C4-2B (cell line): ENCODE measurements at regions not wholly inside any gene's neighbourhood (a gene's known extent, or its start where the extent isn't known, plus 50 kb on each side); places are given as distances from the start of the nearest gene placed in this dataset.

Experiments
- ZFX ChIP-seq: fragments of 450-650 bp; IDR thresholded peaks from 2 replicates; pipeline ENCODE4 v1.6.1; 2017
- TF ChIP-seq, protein P1 (sequence below): fragments of 450-650 bp; conservative IDR thresholded peaks from 2 replicates; pipeline ENCODE4 v1.5.1; 2017; ENCODE audit warnings: mild to moderate bottlenecking

DNA sequence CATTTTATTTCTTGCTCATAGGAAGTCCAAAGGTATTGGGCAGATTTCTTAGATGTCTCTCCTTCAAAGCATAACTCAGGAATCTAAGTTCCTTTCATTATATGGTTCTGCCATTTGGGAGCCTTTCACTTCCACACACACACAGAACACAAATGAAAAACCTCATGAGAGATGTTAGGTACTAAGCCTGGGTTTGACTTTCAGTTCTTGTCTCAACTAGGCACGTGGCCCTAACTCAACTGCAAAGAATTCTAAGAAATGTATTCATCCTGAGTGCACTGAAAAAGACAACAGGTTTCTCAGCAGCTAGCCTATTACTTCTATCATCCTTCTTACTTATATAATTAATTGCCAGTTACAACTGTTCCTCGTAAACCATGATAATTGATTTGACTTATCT is 190.0 kb upstream of the SAMSN1 start:
- TF ChIP-seq, protein P1, sequence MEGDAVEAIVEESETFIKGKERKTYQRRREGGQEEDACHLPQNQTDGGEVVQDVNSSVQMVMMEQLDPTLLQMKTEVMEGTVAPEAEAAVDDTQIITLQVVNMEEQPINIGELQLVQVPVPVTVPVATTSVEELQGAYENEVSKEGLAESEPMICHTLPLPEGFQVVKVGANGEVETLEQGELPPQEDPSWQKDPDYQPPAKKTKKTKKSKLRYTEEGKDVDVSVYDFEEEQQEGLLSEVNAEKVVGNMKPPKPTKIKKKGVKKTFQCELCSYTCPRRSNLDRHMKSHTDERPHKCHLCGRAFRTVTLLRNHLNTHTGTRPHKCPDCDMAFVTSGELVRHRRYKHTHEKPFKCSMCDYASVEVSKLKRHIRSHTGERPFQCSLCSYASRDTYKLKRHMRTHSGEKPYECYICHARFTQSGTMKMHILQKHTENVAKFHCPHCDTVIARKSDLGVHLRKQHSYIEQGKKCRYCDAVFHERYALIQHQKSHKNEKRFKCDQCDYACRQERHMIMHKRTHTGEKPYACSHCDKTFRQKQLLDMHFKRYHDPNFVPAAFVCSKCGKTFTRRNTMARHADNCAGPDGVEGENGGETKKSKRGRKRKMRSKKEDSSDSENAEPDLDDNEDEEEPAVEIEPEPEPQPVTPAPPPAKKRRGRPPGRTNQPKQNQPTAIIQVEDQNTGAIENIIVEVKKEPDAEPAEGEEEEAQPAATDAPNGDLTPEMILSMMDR = no peak
- TF ChIP-seq ZFX = no peak
